Keratinocyte (primary cell): ENCODE measurements at regions not wholly inside any gene's neighbourhood (a gene's known extent, or its start where the extent isn't known, plus 50 kb on each side); places are given as distances from the start of the nearest gene placed in this dataset.

Source experiments
- DNase-seq: peaks from one replicate; pipeline ENCODE4 v3.0.0-alpha.2; 2011; ENCODE audit warnings: low read depth, missing footprints, low spot score
- FAIRE-seq: peaks from 2 replicates; lab custom pipeline; 2011; peaks lifted over from hg19 to GRCh38; lab: Jason Lieb, UNC
- H2AFZ ChIP-seq: 2 replicates; pipeline ENCODE4 v1.6.0; 2012; ENCODE audit warnings: low read length, control low read depth, inconsistent platforms; ENCODE audit not compliant: control insufficient read depth
- H3K27ac ChIP-seq: 2 replicates; pipeline ENCODE4 v1.5.1; 2011; ENCODE audit warnings: low read length; ENCODE audit not compliant: control insufficient read depth, insufficient read depth
- H3K27me3 ChIP-seq: 3 replicates; pipeline ENCODE4 v1.6.0; 2011; ENCODE audit warnings: low read length; ENCODE audit not compliant: control insufficient read depth, insufficient read depth; ENCODE audit errors: extremely low read depth
- H3K36me3 ChIP-seq, 2 experiments: 2 replicates in 1 of 2; 3 replicates in 1 of 2; pipeline ENCODE4 v1.5.1; 2011; ENCODE audit warnings: low read length in 2 of 2, mild to moderate bottlenecking in 1 of 2; ENCODE audit not compliant: control insufficient read depth in 2 of 2, insufficient read depth in 2 of 2; ENCODE audit errors: extremely low read depth in 1 of 2
- H3K4me1 ChIP-seq: 3 replicates; pipeline ENCODE4 v1.5.1; 2011; ENCODE audit warnings: low read length; ENCODE audit not compliant: control insufficient read depth, insufficient read depth; ENCODE audit errors: extremely low read depth
- H3K4me2 ChIP-seq: 3 replicates; pipeline ENCODE4 v1.6.0; 2011; ENCODE audit warnings: low read depth, low read length; ENCODE audit not compliant: control insufficient read depth, insufficient read depth; ENCODE audit errors: extremely low read depth
- H3K4me3 ChIP-seq, 3 experiments: fragments of 200-600 bp in 1 of 3; sonication (generic) in 1 of 3; 2 replicates in 2 of 3; 3 replicates in 1 of 3; pipeline ENCODE4 v1.5.1; 2011 to 2016; ENCODE audit warnings: low read length in 3 of 3, mild to moderate bottlenecking in 3 of 3, control low read depth in 2 of 3, inconsistent platforms in 1 of 3, low read depth in 1 of 3, mixed read lengths in 1 of 3, mixed run types in 1 of 3, moderate library complexity in 1 of 3; ENCODE audit not compliant: control insufficient read depth in 2 of 3, insufficient read depth in 2 of 3; ENCODE audit errors: extremely low read depth in 1 of 3
- H3K79me2 ChIP-seq: 2 replicates; pipeline ENCODE4 v1.6.0; 2012; ENCODE audit warnings: low read length; ENCODE audit not compliant: control insufficient read depth, insufficient read depth
- H3K9ac ChIP-seq: 3 replicates; pipeline ENCODE4 v1.6.0; 2011; ENCODE audit warnings: low read length; ENCODE audit not compliant: control insufficient read depth, insufficient read depth; ENCODE audit errors: extremely low read depth
- H3K9me1 ChIP-seq: 3 replicates; pipeline ENCODE4 v1.6.0; 2011; ENCODE audit warnings: low read length; ENCODE audit not compliant: control insufficient read depth, insufficient read depth; ENCODE audit errors: extremely low read depth
- H3K9me3 ChIP-seq: 2 replicates; pipeline ENCODE4 v1.5.1; 2012; ENCODE audit warnings: low read depth, low read length; ENCODE audit not compliant: control insufficient read depth
- H4K20me1 ChIP-seq: 3 replicates; pipeline ENCODE4 v1.6.0; 2011; ENCODE audit warnings: low read length; ENCODE audit not compliant: control insufficient read depth, insufficient read depth; ENCODE audit errors: extremely low read depth
- CTCF ChIP-seq, 3 experiments: IDR thresholded peaks in 1 of 3; conservative IDR thresholded peaks in 1 of 3; optimal IDR thresholded peaks in 1 of 3; 2 replicates in 2 of 3; 3 replicates in 1 of 3; pipeline versions ENCODE3 to v1.5.1; 2011; ENCODE audit warnings: low read length in 3 of 3, mild to moderate bottlenecking in 3 of 3, moderate library complexity in 2 of 3, control low read depth in 1 of 3, inconsistent platforms in 1 of 3; ENCODE audit not compliant: insufficient read depth in 2 of 3; ENCODE audit errors: extremely low read depth in 1 of 3
- EZH2 ChIP-seq: IDR thresholded peaks from one replicate; pipeline ENCODE4 v1.6.1; 2012; ENCODE audit warnings: inconsistent platforms, mild to moderate bottlenecking, low read length, moderate library complexity
- dilution Hi-C: fragments of 300-500 bp; cut with MboI; formaldehyde crosslinking; loops from one replicate; pipeline ENCODE4 v1.7.0; 2020; ENCODE audit warnings: low sequenced_read_pairs; ENCODE audit not compliant: extremely low pct_ligation_motif_present

- FAIRE-seq = no peak
- Histone ChIP-seq H3K9me3 (no peaks in the 10 kb centered on the region), H3K36me3 (no peaks in the 10 kb centered on the region), H3K27me3 (no peaks in the 10 kb centered on the region), H4K20me1 (no peaks in the 10 kb centered on the region), H3K4me3 (no peak overlapping the region), H3K27ac (no peak overlapping the region), H2AFZ (no peak overlapping the region), H3K9me1 (no peaks in the 10 kb centered on the region), H3K4me2 (no peak overlapping the region), H3K9ac (no peak overlapping the region), H3K79me2 (no peaks in the 10 kb centered on the region), H3K4me1 (peaks cover 16% of the 10 kb centered on the region)
- DNase-seq = no peak
- TF ChIP-seq CTCF (optimal IDR thresholded peaks at IDR 0.05 in 1 of 3, IDR thresholded peaks at IDR 0.05 in 1 of 3, conservative IDR thresholded peaks at IDR 0.05 in 1 of 3; ENCODE audit: extremely low read depth in 1 of 3, insufficient read depth in 2 of 3, low read length in 3 of 3) (no peak), EZH2 (no peak)
- dilution Hi-C loops = no loop called here
Measured at GRCh38 chr12:107375231-107375630, 281.9 kb upstream of the CRY1 start.

- Histone ChIP-seq H3K9ac (no peak overlapping the region), H3K9me3 (no peaks in the 10 kb centered on the region), H3K4me1 (peaks cover 10% of the 10 kb centered on the region), H3K27ac (no peak overlapping the region), H2AFZ (no peak overlapping the region), H3K9me1 (no peaks in the 10 kb centered on the region), H3K27me3 (no peaks in the 10 kb centered on the region), H4K20me1 (no peaks in the 10 kb centered on the region), H3K79me2 (peaks cover 3% of the 10 kb centered on the region), H3K4me3 (no peak overlapping the region), H3K4me2 (no peak overlapping the region), H3K36me3 (no peaks in the 10 kb centered on the region)
- TF ChIP-seq CTCF (optimal IDR thresholded peaks at IDR 0.05 in 1 of 3, IDR thresholded peaks at IDR 0.05 in 1 of 3, conservative IDR thresholded peaks at IDR 0.05 in 1 of 3; ENCODE audit: extremely low read depth in 1 of 3, insufficient read depth in 2 of 3, low read length in 3 of 3) (no peak), EZH2 (no peak)
- DNase-seq (no peak), FAIRE-seq (peak; percentile 9)
- dilution Hi-C loops = no loop called here
Measured at GRCh38 chr12:107377596-107378385, 284.4 kb upstream of the CRY1 start.
